Progenitor cell of endocrine pancreas (in vitro differentiated cells): ENCODE measurements at regions not wholly inside any gene's neighbourhood (a gene's known extent, or its start where the extent isn't known, plus 50 kb on each side); places are given as distances from the start of the nearest gene placed in this dataset.

Source experiments
- DNase-seq: peaks from one replicate; pipeline ENCODE4 v3.0.0; 2021; ENCODE audit warnings: low spot score; ENCODE audit not compliant: unreplicated experiment
- H3K27ac Mint-ChIP-seq: 2 replicates; pipeline ENCODE4 v1.8.0; 2021; ENCODE audit warnings: mild to moderate bottlenecking, moderate library complexity, mixed read lengths
- H3K27me3 Mint-ChIP-seq: 2 replicates; pipeline ENCODE4 v1.8.0; 2021; ENCODE audit warnings: mixed read lengths
- H3K36me3 Mint-ChIP-seq: 2 replicates; pipeline ENCODE4 v1.8.0; 2022; ENCODE audit warnings: mixed read lengths; ENCODE audit not compliant: insufficient read depth
- H3K4me1 Mint-ChIP-seq: 2 replicates; pipeline ENCODE4 v1.8.0; 2021; ENCODE audit warnings: low read depth, mixed read lengths
- H3K4me3 Mint-ChIP-seq: 2 replicates; pipeline ENCODE4 v1.8.0; 2021; ENCODE audit warnings: low read depth, mild to moderate bottlenecking, moderate library complexity, mixed read lengths
- H3K9me3 Mint-ChIP-seq: 2 replicates; pipeline ENCODE4 v1.8.0; 2021; ENCODE audit warnings: low read depth, mixed read lengths
- CTCF ChIP-seq: fragments of 200-600 bp; sonication (generic); IDR thresholded peaks from one replicate; pipeline ENCODE4 v1.5.0; 2021; ENCODE audit warnings: antibody characterized with exemption, mild to moderate bottlenecking; ENCODE audit not compliant: unreplicated experiment

GRCh38 chr9:86639287-86639686 lies 285.1 kb upstream of the TUT7 start:
- peaks cover 12% of the 10 kb centered on the region for H3K4me1 Mint-ChIP-seq

GRCh38 chr9:86638109-86638508 lies 283.9 kb upstream of the TUT7 start:
- H3K27ac Mint-ChIP-seq, result no peak overlapping the region
- peaks cover 12% of the 10 kb centered on the region for H3K4me1 Mint-ChIP-seq
- H3K9me3 Mint-ChIP-seq, result no peaks in the 10 kb centered on the region
- no peak for TF ChIP-seq CTCF
- H3K27me3 Mint-ChIP-seq, result peaks cover 84% of the 10 kb centered on the region
- H3K36me3 Mint-ChIP-seq, result no peaks in the 10 kb centered on the region
- no peak overlapping the region for H3K4me3 Mint-ChIP-seq
- no peak for DNase-seq

More at GRCh38 chr9:86639287-86639686, 285.1 kb upstream of the TUT7 start:
- no peaks in the 10 kb centered on the region for H3K36me3 Mint-ChIP-seq
- DNase-seq, result no peak
- peaks cover 85% of the 10 kb centered on the region for H3K27me3 Mint-ChIP-seq
- no peak overlapping the region for H3K4me3 Mint-ChIP-seq
- TF ChIP-seq CTCF, result no peak
- H3K9me3 Mint-ChIP-seq, result no peaks in the 10 kb centered on the region
- H3K27ac Mint-ChIP-seq, result no peak overlapping the region

- Mint-ChIP-seq H3K36me3 (no peaks in the 10 kb centered on the region), H3K4me3 (no peak overlapping the region), H3K9me3 (no peaks in the 10 kb centered on the region), H3K27ac (no peak overlapping the region), H3K27me3 (peaks cover 78% of the 10 kb centered on the region), H3K4me1 (peaks cover 12% of the 10 kb centered on the region)
- DNase-seq, result peak; percentile 37
- peak; percentile 77 for TF ChIP-seq CTCF
Measured at GRCh38 chr9:86637515-86637914, 283.3 kb upstream of the TUT7 start.

GRCh38 chr9:86636519-86636918 lies 282.3 kb upstream of the TUT7 start:
- peak overlapping the region; percentile 46 for H3K27ac Mint-ChIP-seq
- H3K27me3 Mint-ChIP-seq, result peaks cover 78% of the 10 kb centered on the region
- peaks cover 12% of the 10 kb centered on the region for H3K4me1 Mint-ChIP-seq
- DNase-seq, result no peak
- no peak for TF ChIP-seq CTCF
- no peaks in the 10 kb centered on the region for H3K9me3 Mint-ChIP-seq
- H3K36me3 Mint-ChIP-seq, result no peaks in the 10 kb centered on the region
- no peak overlapping the region for H3K4me3 Mint-ChIP-seq

- Mint-ChIP-seq H3K36me3 (no peaks in the 10 kb centered on the region), H3K9me3 (no peaks in the 10 kb centered on the region), H3K27ac (no peak overlapping the region), H3K4me1 (peaks cover 12% of the 10 kb centered on the region), H3K27me3 (peaks cover 77% of the 10 kb centered on the region), H3K4me3 (no peak overlapping the region)
- TF ChIP-seq CTCF, result peak; percentile 19
- DNase-seq, result no peak
Measured at GRCh38 chr9:86636038-86636437, 281.8 kb upstream of the TUT7 start.
